Psoas muscle (tissue), 7 donors: ENCODE measurements at regions not wholly inside any gene's neighbourhood (a gene's known extent, or its start where the extent isn't known, plus 50 kb on each side); places are given as distances from the start of the nearest gene placed in this dataset.
"Not testable (repeated sequence)": the region's sequence is repeated elsewhere in the genome, so short reads cannot be mapped to it uniquely, and the experiment has no call there.

Source experiments
- ATAC-seq, 4 donors: fragments of 200-7000 bp; cut with Tn5 transposase; one replicate each; pipeline ENCODE4 v1.9.1; 2020; ENCODE audit warnings: moderate library complexity in 3 of 4, mild to moderate bottlenecking in 2 of 4
- DNase-seq, 2 donors: peaks; one replicate each; pipeline ENCODE4 v3.0.0-alpha.2; 2020
- H3K27ac ChIP-seq: fragments of 200-600 bp; one replicate; pipeline ENCODE4 v1.8.0; 2022
- H3K27me3 ChIP-seq, 3 donors: fragments of 200-600 bp in 1 of 3; one replicate each; pipeline versions ENCODE4 v1.6.1 to v1.8.0; 2013 to 2022; ENCODE audit warnings: low read length in 2 of 3, mild to moderate bottlenecking in 2 of 3, moderate library complexity in 1 of 3; ENCODE audit not compliant: insufficient read depth in 3 of 3
- H3K36me3 ChIP-seq, 2 donors: fragments of 200-600 bp in 1 of 2; one replicate each; pipeline versions ENCODE4 v1.6.1 to v1.8.0; 2013 to 2022; ENCODE audit warnings: low read depth in 1 of 2, mild to moderate bottlenecking in 1 of 2, moderate library complexity in 1 of 2; ENCODE audit not compliant: insufficient read depth in 1 of 2
- H3K4me1 ChIP-seq: fragments of 200-600 bp; one replicate; pipeline ENCODE4 v1.8.0; 2022
- H3K4me3 ChIP-seq: fragments of 200-600 bp; one replicate; pipeline ENCODE4 v1.8.0; 2022; ENCODE audit warnings: mild to moderate bottlenecking
- H3K9me3 ChIP-seq: fragments of 200-600 bp; one replicate; pipeline ENCODE4 v1.8.0; 2022
- WGBS, 3 donors: extraction: QIAGEN DNeasy Blood & Tissue Kit; methylation state at CpG; one replicate each; pipeline versions ENCODE4 v1.1.6 to v1.1.7; 2013; 5-methylcytosine and 5-hydroxymethylcytosine counted together
- intact Hi-C, 2 donors: fragments of 100-400 bp; cut with DNase I; formaldehyde crosslinking; loops; one replicate each; pipeline versions ENCODE4 v1.11.0 to v1.14.2; 2022
- TF ChIP-seq, protein P1 (sequence below): fragments of 200-600 bp; IDR thresholded peaks from one replicate; pipeline ENCODE4 v1.8.0; 2022; ENCODE audit warnings: antibody characterized with exemption
- donor health status: healthy with polysubstance abuse.
- donor health status: DM: no; HTN: no; CAD: no; lungs with moderate emphysema.
- donor health status: Bipolar disorder and iron deficiency.
- donor health status: healthy.
- donor health status: DM: yes; HTN: yes; CAD: no.
- donor health status: DM: no; HTN: no; CAD: no.
- donor health status: DM: yes; HTN: yes; CAD: no.

GRCh38 chr18:79603321-79604204 lies 76.0 kb upstream of the CTDP1 start:
- peaks cover 0 to 17% (median 8%) of the 10 kb centered on the region in 3 donors for H3K27me3 ChIP-seq
- no peaks in the 10 kb centered on the region for H3K4me1 ChIP-seq
- ATAC-seq (no peak), DNase-seq (peak in 1 of 2 donors; percentile 43)
- TF ChIP-seq, protein P1, sequence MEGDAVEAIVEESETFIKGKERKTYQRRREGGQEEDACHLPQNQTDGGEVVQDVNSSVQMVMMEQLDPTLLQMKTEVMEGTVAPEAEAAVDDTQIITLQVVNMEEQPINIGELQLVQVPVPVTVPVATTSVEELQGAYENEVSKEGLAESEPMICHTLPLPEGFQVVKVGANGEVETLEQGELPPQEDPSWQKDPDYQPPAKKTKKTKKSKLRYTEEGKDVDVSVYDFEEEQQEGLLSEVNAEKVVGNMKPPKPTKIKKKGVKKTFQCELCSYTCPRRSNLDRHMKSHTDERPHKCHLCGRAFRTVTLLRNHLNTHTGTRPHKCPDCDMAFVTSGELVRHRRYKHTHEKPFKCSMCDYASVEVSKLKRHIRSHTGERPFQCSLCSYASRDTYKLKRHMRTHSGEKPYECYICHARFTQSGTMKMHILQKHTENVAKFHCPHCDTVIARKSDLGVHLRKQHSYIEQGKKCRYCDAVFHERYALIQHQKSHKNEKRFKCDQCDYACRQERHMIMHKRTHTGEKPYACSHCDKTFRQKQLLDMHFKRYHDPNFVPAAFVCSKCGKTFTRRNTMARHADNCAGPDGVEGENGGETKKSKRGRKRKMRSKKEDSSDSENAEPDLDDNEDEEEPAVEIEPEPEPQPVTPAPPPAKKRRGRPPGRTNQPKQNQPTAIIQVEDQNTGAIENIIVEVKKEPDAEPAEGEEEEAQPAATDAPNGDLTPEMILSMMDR = no peak
- H3K27ac ChIP-seq = no peak overlapping the region
- H3K36me3 ChIP-seq = no peaks in the 10 kb centered on the region
- no peak overlapping the region for H3K4me3 ChIP-seq
- 92 to 94% (median 93%) methylated on average over 32 to 37 of the region's 37 CpGs for WGBS, 3 donors
- no peaks in the 10 kb centered on the region for H3K9me3 ChIP-seq
- intact Hi-C loops = no loop called here

DNA sequence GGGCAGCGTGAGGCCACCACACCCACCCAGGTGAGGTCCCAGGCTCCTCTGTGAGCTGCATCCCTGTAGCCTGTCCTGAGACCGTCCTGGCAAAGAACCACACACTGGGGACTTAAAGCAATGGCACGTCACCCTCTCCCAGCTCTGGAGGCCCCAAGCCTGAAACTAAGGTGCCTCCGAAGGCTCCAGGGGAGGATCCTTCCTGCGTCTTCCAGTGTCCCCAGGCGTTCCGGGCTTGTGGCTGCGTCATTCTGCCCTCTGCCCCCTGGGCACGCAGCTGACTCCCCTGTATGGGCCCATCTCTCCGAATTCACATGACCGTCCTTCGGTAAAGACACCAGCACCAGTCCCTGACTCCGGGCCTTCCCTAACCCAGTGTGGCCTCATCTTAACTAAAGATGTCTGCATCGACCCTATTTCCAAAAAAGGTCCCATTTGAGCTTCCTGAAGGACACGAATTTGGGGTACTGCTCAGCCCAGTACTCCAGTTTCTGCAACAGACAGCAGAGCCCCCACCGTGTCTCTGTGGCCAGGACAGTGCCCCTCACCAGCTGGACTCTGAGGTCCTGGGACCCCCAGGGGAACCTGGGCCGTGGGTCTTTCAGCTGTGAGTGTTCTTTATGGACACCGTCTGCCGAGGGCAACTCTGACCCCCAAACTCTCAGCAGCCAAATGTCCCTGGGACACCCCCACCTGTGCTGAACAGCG lies 75.2 kb upstream of the CTDP1 start:
- TF ChIP-seq, protein P1 = no peak
- intact Hi-C loops = no loop called here
- Histone ChIP-seq H3K4me1 (no peaks in the 10 kb centered on the region), H3K9me3 (no peaks in the 10 kb centered on the region), H3K36me3 (no peaks in the 10 kb centered on the region), H3K27me3 (peaks cover 0 to 13% (median 5%) of the 10 kb centered on the region in 3 donors), H3K4me3 (no peak overlapping the region), H3K27ac (no peak overlapping the region)
- 92 to 94% (median 93%) methylated on average over 20 of the region's 20 CpGs for WGBS, 3 donors
- no peak for ATAC-seq
- peak in 1 of 2 donors; percentile 28 for DNase-seq

DNA sequence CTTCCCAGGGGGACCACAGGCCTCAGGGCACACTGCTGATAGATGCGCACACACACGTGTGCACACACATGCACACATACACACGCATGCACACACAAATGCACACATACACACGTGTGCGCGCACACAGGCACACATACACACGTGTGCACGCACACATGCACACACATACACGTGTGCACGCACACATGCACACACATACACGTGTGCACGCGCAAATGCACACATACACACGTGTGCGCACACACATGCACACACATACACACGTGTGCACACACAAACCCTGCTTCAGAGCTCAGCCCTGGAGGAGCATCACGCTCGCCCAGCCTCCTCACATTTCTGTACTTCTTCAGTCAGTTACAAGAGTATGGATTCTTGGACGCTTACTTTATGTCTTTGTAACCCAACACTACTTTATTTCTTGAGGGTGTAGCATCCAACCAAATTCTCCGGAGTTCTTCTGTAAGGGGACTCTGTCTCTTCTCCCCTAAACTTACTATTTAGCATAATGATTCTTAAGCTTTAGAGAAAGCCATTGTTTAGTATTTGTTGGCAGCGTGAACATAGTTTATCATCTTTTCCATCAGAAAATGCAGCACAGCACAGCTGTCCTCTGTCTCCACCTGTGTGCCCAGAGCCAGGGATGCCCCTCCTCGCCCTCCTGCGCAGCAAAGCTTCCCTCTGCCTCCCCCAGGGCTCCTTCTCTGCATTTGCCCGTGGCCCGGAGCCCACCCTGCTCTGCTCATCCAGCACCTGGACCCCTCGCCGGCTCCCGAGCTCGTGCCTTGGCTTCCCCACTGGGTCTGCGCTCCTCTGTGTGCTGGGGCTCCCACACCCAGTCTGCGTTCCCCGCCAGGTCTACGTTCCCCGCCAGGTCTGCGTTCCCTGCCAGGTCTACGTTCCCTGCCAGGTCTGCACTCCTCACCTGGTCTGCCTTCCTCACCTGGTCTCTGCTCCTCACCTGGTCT lies 74.4 kb upstream of the CTDP1 start:
- Histone ChIP-seq H3K27me3 (peaks cover 0 to 13% (median 8%) of the 10 kb centered on the region in 3 donors), H3K9me3 (no peaks in the 10 kb centered on the region), H3K27ac (no peak overlapping the region), H3K4me1 (no peaks in the 10 kb centered on the region), H3K36me3 (no peaks in the 10 kb centered on the region), H3K4me3 (no peak overlapping the region)
- 79 to 82% (median 81%) methylated on average over 36 of the region's 36 CpGs for WGBS, 3 donors
- peak in 1 of 2 donors; percentile 39 for DNase-seq
- intact Hi-C loops = no loop called here
- no peak for ATAC-seq
- TF ChIP-seq, protein P1 = no peak

- intact Hi-C loops, DNase-seq, H3K4me1 ChIP-seq, H3K27ac ChIP-seq, H3K36me3 ChIP-seq, ATAC-seq, H3K9me3 ChIP-seq, H3K4me3 ChIP-seq: not testable (repeated sequence)
- WGBS, 3 donors = 91 to 97% (median 91%) methylated on average over 13 of the region's 13 CpGs
- H3K27me3 ChIP-seq = peaks cover 0 to 13% (median 8%) of the 10 kb centered on the region in 3 donors
Observed at GRCh38 chr18:79606071-79606470, 73.5 kb upstream of the CTDP1 start.
